HG03045 (cell line): ENCODE measurements at regions not wholly inside any gene's neighbourhood (a gene's known extent, or its start where the extent isn't known, plus 50 kb on each side); places are given as distances from the start of the nearest gene placed in this dataset.
"Not testable (repeated sequence)": the region's sequence is repeated elsewhere in the genome, so short reads cannot be mapped to it uniquely, and the experiment has no call there.

Experiments
- ATAC-seq: cut with Tn5 transposase; IDR thresholded peaks from one replicate; pipeline ENCODE4 v1.9.1; 2021; ENCODE audit warnings: mild to moderate bottlenecking, moderate library complexity; ENCODE audit not compliant: unreplicated experiment

DNA sequence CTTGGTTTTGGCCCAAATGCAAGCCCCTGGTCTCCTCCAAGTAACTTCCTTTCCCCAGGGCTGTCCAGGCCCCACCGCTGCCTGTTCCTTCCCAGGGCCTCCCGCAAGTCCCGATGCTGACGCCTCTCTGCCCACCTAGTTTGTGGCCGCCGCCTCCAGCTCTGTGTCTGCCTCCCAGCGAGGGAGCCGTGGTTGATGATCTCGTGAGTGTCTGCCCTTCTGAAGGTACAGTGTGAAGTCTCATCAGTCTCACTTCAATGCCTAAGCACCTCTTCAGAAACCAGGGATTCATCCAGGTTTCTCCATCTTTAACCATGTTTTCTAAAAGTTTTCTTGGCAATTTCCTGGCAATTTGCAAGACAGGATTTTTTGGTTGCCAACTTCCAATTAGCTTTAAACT is 127.5 kb downstream of the TMEM121 start:
- ATAC-seq, result not testable (repeated sequence)

DNA sequence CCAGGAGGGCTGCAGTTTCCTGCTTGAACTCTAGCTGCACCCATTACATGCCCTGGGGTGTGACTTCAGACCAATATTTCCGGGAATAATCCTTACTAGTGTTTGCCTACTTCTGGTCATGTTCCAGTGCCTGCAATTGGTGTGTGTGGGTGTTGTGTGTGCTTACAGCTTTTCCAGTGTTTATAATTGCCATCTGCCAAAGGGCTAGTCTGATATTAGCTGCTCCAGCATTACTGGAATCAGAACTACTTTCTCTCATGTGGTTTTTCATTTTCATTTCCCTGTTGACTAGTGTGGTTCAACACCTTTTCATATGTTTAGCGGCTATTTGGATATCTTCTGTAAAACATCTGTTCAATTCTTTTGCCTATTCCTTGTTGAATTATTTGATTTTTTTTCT is 132.9 kb downstream of the TMEM121 start:
- not testable (repeated sequence) for ATAC-seq

DNA sequence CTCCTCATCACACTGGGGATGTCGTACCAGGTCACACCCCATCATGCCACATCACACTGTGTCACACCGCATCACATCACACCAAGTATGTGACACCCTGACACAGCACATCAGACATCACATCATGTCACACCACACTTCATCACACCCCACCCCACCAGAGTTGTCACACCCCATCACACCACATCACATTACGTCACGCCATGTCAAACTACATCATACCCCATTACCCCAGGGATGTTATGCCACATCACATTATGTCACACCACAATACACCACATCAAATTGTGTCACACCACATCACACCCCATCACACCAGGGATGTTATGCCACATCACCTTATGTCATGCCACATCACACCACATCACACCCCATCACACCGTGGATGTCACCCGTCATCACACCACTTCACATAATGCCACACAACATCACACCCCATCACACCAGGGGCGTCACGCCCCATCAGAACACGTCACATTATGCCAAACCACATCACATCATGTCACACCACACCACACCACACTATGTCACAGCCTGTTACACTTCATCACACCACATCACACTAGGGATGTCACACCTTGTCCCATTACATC is 133.6 kb downstream of the TMEM121 start:
- ATAC-seq, result no peak

DNA sequence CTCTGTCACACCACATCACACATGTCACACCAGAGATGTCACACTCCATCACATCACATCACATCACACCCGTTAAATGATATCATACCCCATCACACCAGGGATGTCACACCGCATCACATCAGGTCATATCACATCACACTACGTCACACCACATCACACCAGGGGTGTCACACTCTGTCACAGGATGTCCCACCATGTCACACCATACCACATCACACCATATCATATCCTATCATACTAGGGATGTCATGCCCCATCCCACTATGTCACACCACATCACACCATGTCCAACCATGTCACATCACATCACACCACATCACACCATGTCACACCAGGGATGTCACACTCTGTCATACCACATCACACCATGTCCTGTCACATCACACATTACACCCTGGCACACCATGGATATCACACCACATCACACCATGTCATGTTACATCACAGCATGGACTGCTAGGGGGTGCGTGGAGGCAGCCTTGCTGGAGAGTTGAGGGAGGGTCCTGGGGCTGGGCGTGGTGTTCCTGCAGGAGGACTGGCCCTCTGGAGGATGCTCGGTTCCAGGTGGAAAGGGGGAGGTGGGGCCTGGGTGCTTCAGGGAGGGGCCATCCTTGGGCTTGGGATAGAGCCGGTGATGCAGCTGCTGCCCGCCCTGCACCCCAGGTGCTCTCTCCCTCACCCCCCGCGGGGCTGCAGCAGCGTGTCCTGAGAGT is 134.6 kb downstream of the TMEM121 start:
- ATAC-seq, result no peak

DNA sequence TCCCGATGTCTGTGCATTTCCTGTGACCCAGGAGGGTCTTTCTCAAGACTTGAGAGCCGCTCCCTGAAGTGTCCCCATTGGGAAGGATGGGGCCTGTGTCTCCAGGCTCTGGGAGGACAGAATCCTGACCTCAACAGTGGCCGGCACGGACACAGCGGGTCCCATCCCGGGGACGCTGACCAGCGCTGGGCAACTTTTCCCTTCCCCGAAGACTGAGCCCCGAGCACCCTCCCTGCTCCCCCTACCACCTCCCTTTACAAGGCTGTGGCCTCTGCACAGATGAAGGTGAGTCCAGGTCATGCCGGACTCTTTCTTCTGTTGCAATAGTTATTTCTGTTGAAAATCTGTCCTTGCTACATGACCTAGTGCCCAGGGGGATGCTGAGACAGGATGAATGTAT is 135.7 kb downstream of the TMEM121 start:
- ATAC-seq, result not testable (repeated sequence)

DNA sequence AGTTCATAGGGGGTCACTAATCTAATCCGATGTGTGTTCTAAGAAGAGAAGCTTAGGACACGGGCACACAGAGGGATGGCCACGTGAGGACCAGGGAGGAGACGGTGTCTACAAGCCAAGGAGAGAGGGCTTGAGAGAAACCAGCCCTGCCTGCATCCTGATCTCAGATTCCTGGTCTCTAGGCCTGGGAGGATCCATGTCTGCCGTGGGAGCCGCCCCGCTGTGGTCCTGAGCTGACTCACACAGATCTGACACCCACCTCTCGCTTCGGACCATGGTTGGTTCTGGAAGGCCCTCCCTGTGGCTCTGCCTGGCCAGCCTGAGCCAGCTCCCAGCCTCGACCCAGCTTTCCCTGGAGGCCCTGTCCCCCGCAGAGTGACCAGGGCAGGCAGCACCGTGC is 136.2 kb downstream of the TMEM121 start:
- not testable (repeated sequence) for ATAC-seq

DNA sequence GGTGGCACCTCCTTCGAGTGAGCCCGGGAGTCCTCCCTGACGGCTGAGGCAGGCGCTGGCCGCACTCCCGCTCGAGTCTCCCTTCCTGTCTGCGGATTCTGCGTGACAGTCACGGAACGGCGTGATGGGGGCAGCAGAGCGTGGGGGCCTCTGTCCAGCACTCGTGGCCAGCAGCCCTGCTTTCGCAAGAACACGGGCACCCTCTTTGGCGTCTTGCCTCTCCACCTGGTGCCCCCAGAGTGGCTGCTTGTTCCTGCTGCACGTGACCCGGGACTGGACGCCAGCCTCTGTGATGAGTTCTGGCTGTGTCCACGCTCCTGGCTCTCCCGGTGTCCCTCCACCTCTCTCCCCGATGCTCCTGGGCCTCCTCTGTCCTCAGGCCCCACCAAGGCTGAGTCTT is 136.9 kb downstream of the TMEM121 start:
- not testable (repeated sequence) for ATAC-seq

DNA sequence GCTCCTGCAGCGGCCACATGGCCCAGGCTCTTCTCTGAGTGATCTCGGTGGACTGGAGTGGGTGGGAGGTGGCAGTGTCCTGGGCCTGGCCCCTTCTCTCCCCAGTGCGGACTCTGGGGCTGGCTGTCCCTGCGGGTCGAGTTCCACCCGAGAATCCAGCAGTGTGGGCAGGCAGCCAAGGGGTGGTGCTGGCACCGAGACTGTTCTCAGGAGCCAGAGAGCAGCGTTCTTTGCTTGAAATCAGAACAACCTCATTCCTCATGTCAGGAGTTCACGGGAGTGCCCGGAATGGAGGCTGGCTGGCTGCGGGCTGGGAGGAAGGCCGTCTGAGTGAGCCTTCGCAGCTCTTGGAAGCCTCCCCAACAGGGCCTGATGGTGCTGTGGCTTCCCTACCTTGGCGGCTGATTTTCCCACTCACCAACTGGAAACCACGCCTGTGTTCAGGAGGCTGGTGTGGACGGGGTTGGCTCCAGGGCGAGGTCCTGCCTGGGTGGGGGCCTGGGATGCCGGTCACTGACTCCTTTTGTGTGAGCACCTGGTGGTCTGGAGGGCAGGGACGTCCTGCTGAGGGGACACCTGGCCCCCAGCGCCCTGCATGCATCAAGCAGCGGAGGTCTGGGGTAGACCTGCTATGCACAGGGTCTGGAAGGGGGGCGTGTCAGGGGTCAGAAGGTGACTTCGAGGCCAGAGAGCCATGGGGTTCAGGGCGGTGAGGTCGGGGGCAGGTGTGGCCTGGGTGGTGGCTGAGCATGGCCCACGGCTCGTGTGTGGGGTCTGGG is 137.6 kb downstream of the TMEM121 start:
- ATAC-seq, result not testable (repeated sequence)

DNA sequence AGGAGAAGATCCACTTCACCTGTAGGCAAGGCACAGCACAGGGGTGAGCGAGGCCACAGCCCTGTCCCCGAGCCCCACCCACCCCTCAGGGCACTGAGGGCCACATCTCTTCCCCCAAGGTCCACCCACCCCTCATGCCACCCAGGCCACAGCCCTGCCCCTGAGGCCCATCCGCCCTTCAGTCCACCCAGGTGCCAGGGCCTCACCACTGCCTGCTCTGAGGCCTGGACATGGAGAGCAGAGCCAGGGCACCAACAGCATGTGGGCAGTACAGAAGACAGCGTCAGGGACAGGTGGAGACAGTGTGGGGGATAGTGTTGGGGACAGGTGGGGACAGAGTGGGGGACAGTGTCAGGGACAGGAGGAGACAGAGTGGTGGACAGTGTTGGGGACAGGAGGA is 138.3 kb downstream of the TMEM121 start:
- ATAC-seq, result no peak

DNA sequence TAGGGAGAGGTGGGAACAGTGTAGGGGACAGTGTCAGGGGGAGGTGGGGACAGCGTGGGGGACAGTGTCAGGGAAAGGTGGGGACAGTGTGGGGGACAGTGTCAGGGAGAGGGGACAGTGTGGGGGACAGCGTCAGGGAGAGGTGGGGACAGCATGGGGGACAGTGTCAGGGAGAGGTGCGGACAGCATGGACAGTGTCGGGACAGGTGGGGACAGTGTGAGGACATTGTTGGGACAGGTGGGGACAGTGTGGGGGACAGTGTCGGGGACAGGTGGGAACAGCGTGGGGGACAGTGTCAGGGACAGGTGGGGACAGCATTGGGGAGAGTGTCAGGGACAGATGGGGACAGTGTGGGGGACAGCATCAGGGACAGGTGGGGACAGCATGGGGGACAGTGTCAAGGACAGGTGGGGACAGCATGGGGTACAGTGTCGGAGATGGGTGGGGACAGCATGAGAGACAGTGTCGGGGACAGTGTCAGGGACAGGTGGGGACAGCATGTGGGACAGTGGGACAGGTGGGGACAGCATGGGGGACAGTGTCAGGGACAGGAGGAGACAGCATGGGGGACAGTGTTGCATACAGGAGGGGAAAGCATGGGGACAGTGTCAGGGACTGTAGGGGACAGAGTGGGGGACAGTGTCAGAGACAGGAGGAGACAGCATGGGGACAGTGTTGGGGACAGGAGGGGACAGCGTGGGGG is 139.0 kb downstream of the TMEM121 start:
- no peak for ATAC-seq

DNA sequence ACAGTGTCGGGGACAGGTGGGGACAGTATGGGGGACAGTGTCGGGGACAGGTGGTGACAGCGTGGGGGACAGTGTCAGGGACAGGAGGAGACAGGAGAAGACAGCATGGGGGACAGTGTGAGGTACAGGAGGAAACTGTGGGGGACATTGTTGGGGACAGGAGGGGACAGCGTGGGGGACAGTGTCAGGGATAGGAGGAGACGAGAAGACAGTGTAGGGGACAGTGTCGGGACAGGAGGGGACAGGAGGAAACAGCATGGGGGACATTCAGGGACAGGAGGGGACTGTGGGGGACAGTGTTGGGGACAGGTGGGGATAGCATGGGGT is 139.5 kb downstream of the TMEM121 start:
- no peak for ATAC-seq

DNA sequence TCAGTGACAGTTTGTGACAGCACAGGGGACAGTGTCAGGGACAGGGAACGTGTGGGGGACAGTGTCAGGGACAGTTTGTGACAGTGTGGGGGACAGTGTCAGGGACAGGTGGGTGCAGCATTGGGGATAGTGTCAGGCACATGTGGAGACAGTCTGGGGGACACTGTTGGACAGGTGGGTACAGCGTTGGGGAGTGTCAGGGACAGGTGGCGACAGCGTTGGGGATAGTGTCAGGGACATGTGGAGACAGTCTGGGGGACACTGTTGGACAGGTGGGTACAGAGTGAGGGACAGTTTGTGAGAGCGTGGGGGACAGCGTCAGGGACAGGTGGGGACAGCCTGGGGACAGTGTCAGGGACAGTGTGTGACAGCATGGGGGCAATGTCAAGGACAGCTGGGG is 140.0 kb downstream of the TMEM121 start:
- ATAC-seq, result no peak

DNA sequence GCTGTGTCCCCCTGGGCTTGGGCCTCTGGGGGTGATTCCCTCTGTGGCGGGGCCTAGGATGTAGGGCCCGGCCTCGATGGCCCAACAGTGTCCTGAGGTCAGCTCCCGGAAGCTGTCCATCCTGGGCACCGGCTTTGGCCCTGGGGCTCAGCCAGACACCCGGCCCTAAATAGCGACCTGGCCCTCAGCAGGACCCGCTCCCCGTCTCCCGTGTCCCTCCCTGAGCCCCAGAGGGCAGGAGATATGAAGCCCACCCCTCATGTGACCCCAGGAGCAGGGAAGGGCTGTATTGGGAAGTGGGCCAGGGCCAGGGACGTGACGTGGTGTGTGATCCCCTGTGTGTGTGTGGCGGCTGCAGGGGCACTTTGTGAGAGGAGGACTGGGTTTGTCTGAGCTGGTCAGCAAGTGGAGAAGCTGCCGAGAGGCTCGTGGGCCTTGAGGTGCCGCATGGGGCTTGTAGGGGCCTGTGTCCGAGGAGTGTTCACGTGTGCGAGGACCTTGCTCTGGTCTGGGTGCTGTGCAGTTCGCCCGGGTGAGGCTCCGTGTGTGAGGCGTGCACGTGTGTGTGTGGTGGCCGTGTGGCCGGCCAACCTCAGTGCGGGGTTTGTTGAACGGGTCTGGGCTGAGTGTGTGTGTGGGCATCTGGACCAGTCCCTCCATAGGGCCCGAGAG is 140.7 kb downstream of the TMEM121 start:
- not testable (repeated sequence) for ATAC-seq

DNA sequence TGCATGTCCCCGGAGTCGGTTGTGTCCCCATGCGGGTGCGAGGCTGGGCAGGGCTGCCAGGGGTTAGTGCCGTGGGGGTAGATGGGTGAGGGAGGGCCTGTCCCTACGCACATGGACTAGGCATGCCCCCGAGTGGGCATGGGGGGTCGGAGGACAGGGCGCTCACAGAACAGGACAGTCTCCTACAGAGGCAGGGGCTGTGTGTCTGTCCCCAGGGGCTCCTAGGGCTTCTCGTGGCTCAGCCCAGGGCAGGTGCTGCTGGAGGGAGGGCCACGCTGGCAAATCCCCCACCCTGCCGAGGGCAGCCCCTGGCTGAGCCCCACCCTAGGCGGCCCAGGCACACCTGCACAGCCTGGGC is 141.3 kb downstream of the TMEM121 start:
- ATAC-seq, result not testable (repeated sequence)

DNA sequence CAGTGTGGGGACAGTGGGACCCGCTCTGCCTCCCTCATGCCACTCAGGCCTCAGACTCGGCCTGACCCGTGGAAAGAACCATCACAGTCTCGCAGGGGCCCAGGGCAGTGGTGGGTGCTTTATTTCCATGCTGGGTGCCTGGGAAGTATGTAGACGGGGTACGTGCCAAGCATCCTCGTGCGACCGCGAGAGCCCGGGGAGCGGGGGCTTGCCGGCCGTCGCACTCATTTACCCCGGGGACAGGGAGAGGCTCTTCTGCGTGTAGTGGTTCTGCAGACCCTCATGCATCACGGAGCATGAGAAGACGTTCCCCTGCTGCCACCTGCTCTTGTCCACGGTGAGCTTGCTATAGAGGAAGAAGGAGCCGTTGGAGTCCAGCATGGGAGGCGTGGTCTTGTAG is 141.6 kb downstream of the TMEM121 start:
- ATAC-seq, result not testable (repeated sequence)

DNA sequence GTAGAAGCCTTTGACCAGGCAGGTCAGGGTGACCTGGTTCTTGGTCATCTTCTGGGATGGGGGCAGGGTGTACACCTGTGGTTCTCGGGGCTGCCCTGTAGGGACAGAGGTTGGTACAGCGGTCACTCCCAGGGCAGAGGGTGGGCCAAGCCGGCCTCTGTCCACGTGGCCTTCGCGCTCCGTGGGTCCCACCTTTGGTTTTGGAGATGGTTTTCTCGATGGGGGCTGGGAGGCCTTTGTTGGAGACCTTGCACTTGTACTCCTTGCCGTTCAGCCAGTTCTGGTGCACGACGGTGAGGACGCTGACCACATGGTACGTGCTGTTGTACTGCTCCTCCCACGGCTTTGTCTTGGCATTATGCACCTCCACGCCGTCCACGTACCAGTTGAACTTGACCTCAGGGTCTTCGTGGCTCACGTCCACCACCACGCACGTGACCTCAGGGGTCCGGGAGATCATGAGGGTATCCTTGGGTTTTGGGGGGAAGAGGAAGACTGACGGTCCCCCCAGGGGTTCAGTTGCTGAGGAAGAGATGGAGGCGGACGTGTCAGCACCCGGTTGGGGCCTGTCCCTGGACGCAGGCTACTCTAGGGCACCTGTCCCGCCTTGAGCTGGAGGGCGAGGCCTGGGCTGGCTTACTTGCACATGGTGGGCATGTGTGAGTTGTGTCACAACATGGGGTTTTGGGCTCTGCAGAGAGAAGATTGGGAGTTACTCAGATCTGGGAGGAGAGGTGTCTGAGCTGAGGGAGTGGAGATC is 142.3 kb downstream of the TMEM121 start:
- not testable (repeated sequence) for ATAC-seq

DNA sequence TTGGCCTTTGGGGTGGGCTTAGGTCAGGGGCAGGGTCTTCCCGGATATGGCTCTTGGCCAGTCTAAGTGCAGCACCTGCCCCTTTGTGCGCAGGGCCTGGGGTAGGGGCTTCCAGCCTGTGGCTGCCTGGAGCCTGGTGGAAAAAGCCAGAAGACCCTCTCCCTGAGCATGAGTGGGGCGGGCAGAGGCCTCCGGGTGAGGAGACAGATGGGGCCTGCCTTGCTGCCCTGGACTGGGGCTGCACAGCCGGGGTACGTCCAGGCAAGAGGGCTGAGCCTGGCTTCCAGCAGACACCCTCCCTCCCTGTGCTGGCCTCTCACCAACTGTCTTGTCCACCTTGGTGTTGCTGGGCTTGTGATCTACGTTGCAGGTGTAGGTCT is 142.8 kb downstream of the TMEM121 start:
- not testable (repeated sequence) for ATAC-seq

DNA sequence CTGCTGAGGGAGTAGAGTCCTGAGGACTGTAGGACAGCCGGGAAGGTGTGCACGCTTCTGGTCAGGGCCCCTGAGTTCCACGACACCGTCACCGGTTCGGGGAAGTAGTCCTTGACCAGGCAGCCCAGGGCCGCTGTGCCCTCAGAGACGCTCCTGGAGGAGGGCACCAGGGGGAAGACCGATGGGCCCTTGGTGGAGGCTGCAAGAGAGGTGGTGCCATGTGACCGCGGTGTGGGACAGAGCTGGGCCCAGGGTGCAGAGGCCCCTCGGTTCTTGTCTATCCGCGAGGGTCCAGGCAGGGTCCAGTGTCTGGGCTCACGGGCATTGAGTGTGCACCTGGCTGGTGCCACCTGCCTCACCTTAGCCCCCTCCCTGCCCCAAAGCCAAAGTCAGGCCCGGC is 143.3 kb downstream of the TMEM121 start:
- not testable (repeated sequence) for ATAC-seq

DNA sequence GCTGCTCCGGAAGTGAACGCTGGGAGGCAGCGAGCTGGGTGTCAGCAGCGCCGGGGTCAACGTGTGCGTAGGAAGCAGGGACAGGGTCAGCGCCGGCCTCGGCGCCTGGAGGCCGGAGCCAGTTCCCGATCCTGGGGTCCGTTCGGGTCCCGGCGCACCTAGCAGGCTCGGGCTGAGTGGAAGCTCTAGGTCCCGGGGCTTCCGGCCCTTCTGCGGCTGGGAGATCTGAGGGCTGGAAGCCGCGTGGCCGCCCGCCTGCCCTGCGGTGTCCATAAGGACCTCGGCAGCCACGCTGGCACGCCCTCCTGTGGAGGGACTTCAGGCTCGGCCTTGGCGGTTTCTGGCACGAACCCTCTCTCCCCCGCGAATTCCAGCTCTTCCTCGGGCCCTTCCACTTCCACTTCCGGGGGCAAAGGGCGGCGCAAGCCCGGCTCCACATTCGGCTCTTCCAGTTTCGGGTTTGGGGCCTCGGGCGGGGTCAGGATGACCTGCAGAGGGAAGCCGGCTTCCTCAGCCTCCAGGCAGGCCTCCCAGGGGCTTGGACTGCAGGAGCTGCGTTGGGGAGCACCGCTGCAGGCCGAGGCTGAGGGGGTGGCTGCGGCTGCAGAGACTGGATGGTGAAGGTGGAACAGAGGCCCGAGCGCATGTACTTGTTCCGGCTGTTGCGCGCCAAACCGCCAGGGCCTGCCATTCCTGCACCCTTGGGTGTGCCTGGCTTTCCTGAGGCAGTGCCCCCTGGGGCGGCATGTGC is 146.2 kb downstream of the TMEM121 start:
- not testable (repeated sequence) for ATAC-seq

DNA sequence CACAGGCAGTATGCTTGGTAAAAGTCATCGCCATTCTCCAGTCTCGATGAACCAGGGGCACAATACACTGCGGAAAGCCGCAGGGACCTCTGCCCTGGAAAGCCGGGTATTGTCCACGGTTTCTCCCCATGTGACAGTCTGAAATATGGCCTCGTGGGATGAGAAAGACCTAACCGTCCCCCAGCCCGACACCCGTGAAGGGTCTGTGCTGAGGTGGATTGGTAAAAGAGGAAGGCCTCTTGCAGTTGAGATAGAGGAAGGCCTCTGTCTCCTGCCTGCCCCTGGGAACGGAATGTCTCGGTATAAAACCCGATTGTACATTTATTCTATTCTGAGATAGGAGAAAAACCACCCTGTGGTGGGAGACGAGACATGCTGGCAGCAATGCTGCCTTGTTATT is 149.1 kb downstream of the TMEM121 start:
- ATAC-seq, result not testable (repeated sequence)
